PC-3 (cell line): ENCODE measurements at regions not wholly inside any gene's neighbourhood (a gene's known extent, or its start where the extent isn't known, plus 50 kb on each side); places are given as distances from the start of the nearest gene placed in this dataset.

Experiments used
- ATAC-seq: fragments of 200-7000 bp; cut with Tn5 transposase; 2 replicates; pipeline ENCODE4 v1.9.1; 2020; ENCODE audit warnings: mild to moderate bottlenecking, moderate library complexity
- BruUV-seq: library from RNA; stranded (reverse); fragments of 400-500 nt; replicated peaks from 2 replicates; lab custom pipeline; 2021; lab: Mats Ljungman, UMichigan
- CTCF ChIA-PET: fragments of 300-600 bp; sonication (Branson Sonifier 250); formaldehyde crosslinking; loops from one replicate; lab custom pipeline; 2022; ENCODE audit warnings: antibody characterized with exemption; lab: Charles Lee
- POLR2A ChIA-PET: fragments of 300-600 bp; sonication (Branson Sonifier 250); formaldehyde crosslinking; loops from one replicate; lab custom pipeline; 2022; ENCODE audit warnings: antibody characterized with exemption; ENCODE audit not compliant: unreplicated experiment; lab: Charles Lee
- DNase-seq: peaks from one replicate; pipeline ENCODE4 v3.0.0-alpha.2; 2015
- H2AFZ ChIP-seq: fragments of 300-600 bp; sonication (generic); 2 replicates; pipeline ENCODE4 v1.6.0; 2016; ENCODE audit warnings: antibody characterized with exemption, low read length
- H3F3A ChIP-seq: fragments of 300-600 bp; sonication (generic); one replicate; pipeline ENCODE4 v1.6.0; 2017; ENCODE audit warnings: antibody characterized with exemption, low read length, control low read depth, mild to moderate bottlenecking; ENCODE audit not compliant: unreplicated experiment
- H3K27ac ChIP-seq: fragments of 300-600 bp; sonication (generic); 2 replicates; pipeline ENCODE4 v1.5.1; 2016; ENCODE audit warnings: mild to moderate bottlenecking, low read length
- H3K27me3 ChIP-seq: fragments of 300-600 bp; sonication (generic); 2 replicates; pipeline ENCODE4 v1.6.1; 2016; ENCODE audit warnings: low read length, mixed read lengths
- H3K36me3 ChIP-seq: fragments of 300-600 bp; sonication (generic); 2 replicates; pipeline ENCODE4 v1.6.1; 2016; ENCODE audit warnings: low read depth, mixed run types, low read length, mixed read lengths
- H3K4me1 ChIP-seq: fragments of 300-600 bp; sonication (generic); 2 replicates; pipeline ENCODE4 v1.5.1; 2016; ENCODE audit warnings: low read length; ENCODE audit not compliant: insufficient read depth
- H3K4me2 ChIP-seq: fragments of 300-600 bp; sonication (generic); 2 replicates; pipeline ENCODE4 v1.6.0; 2016; ENCODE audit warnings: low read length
- H3K4me3 ChIP-seq: fragments of 300-600 bp; sonication (generic); 2 replicates; pipeline ENCODE4 v1.5.1; 2016; ENCODE audit warnings: mild to moderate bottlenecking, low read length, mixed read lengths
- H3K79me2 ChIP-seq: fragments of 300-600 bp; sonication (generic); 2 replicates; pipeline ENCODE4 v1.6.1; 2017; ENCODE audit warnings: low read length, mixed read lengths
- H3K9ac ChIP-seq: fragments of 300-600 bp; sonication (generic); 2 replicates; pipeline ENCODE4 v1.6.0; 2016; ENCODE audit warnings: mild to moderate bottlenecking, low read length
- H3K9me2 ChIP-seq: fragments of 300-600 bp; sonication (generic); replicated peaks from 2 replicates; pipeline ENCODE4 v1.6.1; 2016; ENCODE audit warnings: mixed run types, low read length, mixed read lengths
- H3K9me3 ChIP-seq: fragments of 300-600 bp; sonication (generic); 2 replicates; pipeline ENCODE4 v1.6.1; 2016; ENCODE audit warnings: low read length, mixed read lengths
- H4K20me1 ChIP-seq: fragments of 300-600 bp; sonication (generic); 2 replicates; pipeline ENCODE4 v1.6.1; 2016; ENCODE audit warnings: low read length, mixed read lengths
- EZH2 ChIP-seq: fragments of 300-600 bp; sonication (generic); IDR thresholded peaks from one replicate; pipeline ENCODE4 v1.6.1; 2017; ENCODE audit warnings: antibody characterized with exemption, mild to moderate bottlenecking, low read length; ENCODE audit not compliant: unreplicated experiment
- EZH2phosphoT487 ChIP-seq: fragments of 300-600 bp; sonication (generic); IDR thresholded peaks from 2 replicates; pipeline ENCODE4 v1.6.1; 2018; ENCODE audit warnings: mild to moderate bottlenecking, antibody characterized with exemption, low read length, borderline replicate concordance
- intact Hi-C: fragments of 100-400 bp; cut with micrococcal nuclease; formaldehyde crosslinking; loops from 2 replicates; pipeline ENCODE4 v1.9.0; 2023
- TF ChIP-seq, protein P1 (sequence below): fragments of 300-600 bp; sonication (generic); conservative IDR thresholded peaks from 2 replicates; pipeline ENCODE4 v1.5.1; 2017; ENCODE audit warnings: antibody characterized with exemption, low read depth, mild to moderate bottlenecking, low read length

DNA sequence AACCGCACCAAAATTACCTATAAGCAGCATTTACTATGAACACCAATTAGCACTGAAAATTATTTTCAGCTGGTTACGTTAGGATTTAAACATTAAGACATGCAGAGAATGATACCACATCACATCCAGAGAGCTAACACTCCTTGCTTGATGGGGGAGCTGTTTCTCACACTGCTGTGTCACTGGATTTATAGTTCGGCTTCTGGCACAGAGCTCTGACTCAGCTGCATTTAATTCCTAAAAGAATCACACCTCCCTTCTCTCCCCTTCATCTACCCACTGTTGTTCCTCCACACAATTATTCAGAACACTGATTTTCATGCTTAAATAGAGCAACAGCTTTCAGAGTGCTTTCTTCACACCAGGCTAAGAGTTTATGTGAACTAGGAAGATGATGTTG, 82.6 kb upstream of the SV2C start:
- Histone ChIP-seq H3K4me3 (no peak overlapping the region), H4K20me1 (no peaks in the 10 kb centered on the region), H3K9me3 (no peaks in the 10 kb centered on the region), H3K36me3 (no peaks in the 10 kb centered on the region), H3K9me2 (no peaks in the 10 kb centered on the region), H3F3A (no peaks in the 10 kb centered on the region), H3K79me2 (no peaks in the 10 kb centered on the region), H3K27ac (no peak overlapping the region), H3K27me3 (peaks cover 3% of the 10 kb centered on the region; the same call in 1 of the 2 replicates), H3K4me1 (no peaks in the 10 kb centered on the region), H3K4me2 (no peak overlapping the region), H3K9ac (no peak overlapping the region), H2AFZ (no peak overlapping the region)
- no peak for ATAC-seq
- no peak for DNase-seq
- TF ChIP-seq EZH2phosphoT487 (no peak), EZH2 (no peak)
- TF ChIP-seq, protein P1, sequence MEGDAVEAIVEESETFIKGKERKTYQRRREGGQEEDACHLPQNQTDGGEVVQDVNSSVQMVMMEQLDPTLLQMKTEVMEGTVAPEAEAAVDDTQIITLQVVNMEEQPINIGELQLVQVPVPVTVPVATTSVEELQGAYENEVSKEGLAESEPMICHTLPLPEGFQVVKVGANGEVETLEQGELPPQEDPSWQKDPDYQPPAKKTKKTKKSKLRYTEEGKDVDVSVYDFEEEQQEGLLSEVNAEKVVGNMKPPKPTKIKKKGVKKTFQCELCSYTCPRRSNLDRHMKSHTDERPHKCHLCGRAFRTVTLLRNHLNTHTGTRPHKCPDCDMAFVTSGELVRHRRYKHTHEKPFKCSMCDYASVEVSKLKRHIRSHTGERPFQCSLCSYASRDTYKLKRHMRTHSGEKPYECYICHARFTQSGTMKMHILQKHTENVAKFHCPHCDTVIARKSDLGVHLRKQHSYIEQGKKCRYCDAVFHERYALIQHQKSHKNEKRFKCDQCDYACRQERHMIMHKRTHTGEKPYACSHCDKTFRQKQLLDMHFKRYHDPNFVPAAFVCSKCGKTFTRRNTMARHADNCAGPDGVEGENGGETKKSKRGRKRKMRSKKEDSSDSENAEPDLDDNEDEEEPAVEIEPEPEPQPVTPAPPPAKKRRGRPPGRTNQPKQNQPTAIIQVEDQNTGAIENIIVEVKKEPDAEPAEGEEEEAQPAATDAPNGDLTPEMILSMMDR = no peak
- ChIA-PET POLR2A (no interaction called here), CTCF (no interaction called here)
- no TSS peak for BruUV-seq
- intact Hi-C loops = no loop called here

DNA sequence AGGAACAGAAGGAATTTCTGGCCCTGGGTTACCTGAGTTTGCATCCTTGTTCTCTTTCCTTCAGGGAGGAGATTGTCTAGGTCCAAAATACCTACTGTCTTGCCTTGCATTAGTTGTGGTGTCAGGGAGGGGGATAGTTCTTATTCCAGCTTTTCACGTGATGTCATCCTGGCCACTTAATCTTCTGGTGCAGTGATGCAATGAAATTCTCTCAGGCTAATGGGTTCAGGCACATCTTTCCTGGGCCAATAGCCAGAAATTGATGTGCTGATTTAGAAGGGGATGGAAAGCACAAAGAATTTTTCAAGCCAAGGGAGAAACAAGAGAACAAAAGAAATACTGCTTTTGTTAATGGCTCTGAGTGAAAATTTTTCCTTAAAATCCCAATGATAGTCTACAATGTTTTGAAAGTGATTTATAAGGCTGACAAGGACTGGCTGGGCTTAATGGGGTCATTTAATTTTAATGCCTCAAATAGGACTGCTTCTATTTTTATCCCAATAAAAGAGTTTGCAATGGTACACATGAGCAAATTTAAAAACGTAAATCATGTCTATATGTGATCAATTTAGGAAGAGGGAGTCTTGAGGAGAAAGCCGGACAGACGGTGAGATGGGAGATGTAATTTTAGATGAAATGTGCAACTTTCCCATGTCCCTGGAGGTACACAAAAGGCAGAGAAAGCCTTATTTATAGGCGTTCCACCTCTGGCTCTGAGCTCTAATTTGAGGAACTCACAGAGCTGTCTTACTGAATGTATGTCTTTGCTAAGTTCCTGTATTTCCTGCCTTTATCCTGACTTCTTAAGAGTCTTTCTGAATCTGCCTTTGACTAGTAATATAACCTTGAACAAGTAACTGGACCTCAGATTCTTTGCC, 89.3 kb upstream of the SV2C start:
- Histone ChIP-seq H4K20me1 (no peaks in the 10 kb centered on the region), H3K79me2 (no peaks in the 10 kb centered on the region), H3K9me2 (no peaks in the 10 kb centered on the region), H2AFZ (no peak overlapping the region), H3K27me3 (peaks cover 7% of the 10 kb centered on the region; the same call in 1 of the 2 replicates), H3K9ac (no peak overlapping the region), H3K9me3 (no peaks in the 10 kb centered on the region), H3F3A (no peaks in the 10 kb centered on the region), H3K27ac (no peak overlapping the region), H3K4me3 (no peak overlapping the region), H3K4me1 (no peaks in the 10 kb centered on the region), H3K4me2 (no peak overlapping the region), H3K36me3 (no peaks in the 10 kb centered on the region)
- POLR2A ChIA-PET = no interaction called here
- ATAC-seq = no peak
- no TSS peak for BruUV-seq
- intact Hi-C loops = no loop called here
- TF ChIP-seq EZH2 (no peak), EZH2phosphoT487 (no peak)
- TF ChIP-seq, protein P1 = no peak
- no peak for DNase-seq
- CTCF ChIA-PET = no interaction called here

DNA sequence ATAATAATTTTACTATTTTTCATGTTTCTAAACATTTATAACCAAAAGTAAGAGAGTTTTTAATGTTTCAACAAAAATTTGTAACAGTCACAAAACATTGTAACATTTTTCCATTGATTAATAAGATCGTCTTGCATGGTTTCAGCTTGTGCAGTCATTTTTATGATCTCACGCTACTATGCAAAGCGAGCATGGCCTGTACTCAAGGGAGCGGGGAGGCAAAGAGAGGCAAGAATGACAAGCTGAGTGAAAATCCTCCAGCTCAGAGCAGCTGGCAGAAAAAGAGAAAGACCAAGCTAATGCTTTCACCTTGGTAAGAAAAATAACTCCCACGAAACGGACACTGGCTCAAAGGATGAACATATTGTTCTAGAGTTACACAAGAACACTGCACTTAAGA, 90.0 kb upstream of the SV2C start:
- TF ChIP-seq EZH2phosphoT487 (no peak), EZH2 (no peak)
- TF ChIP-seq, protein P1 = no peak
- H3K36me3 ChIP-seq = no peaks in the 10 kb centered on the region
- H3K4me3 ChIP-seq = no peak overlapping the region
- no peak for ATAC-seq
- no peaks in the 10 kb centered on the region for H3K4me1 ChIP-seq
- H3K27me3 ChIP-seq = peaks cover 7% of the 10 kb centered on the region; the same call in 1 of the 2 replicates
- CTCF ChIA-PET = no interaction called here
- H3K9me3 ChIP-seq = no peaks in the 10 kb centered on the region
- no peak overlapping the region for H3K4me2 ChIP-seq
- intact Hi-C loops = no loop called here
- BruUV-seq = no TSS peak
- no peak overlapping the region for H3K27ac ChIP-seq
- DNase-seq = no peak
- POLR2A ChIA-PET = no interaction called here
- H2AFZ ChIP-seq = no peak overlapping the region
- H4K20me1 ChIP-seq = no peaks in the 10 kb centered on the region
- H3K9ac ChIP-seq = no peak overlapping the region
- no peaks in the 10 kb centered on the region for H3K79me2 ChIP-seq
- no peaks in the 10 kb centered on the region for H3K9me2 ChIP-seq
- H3F3A ChIP-seq = no peaks in the 10 kb centered on the region
